ENCODE measurements at regions not wholly inside any gene's neighbourhood (a gene's known extent, or its start where the extent isn't known, plus 50 kb on each side); places are given as distances from the start of the nearest gene placed in this dataset.
"Not testable (repeated sequence)": the region's sequence is repeated elsewhere in the genome, so short reads cannot be mapped to it uniquely, and the experiment has no call there.

- no peak for DNase-seq (ENCODE audit: low spot score)
Observed at GRCh38 chrX:94834226-94834625, 1160.2 kb downstream of the FAM133A start.

GRCh38 chrX:94850811-94851210, 1176.8 kb downstream of the FAM133A start:
- DNase-seq (ENCODE audit: low spot score), result no peak

- no peak for DNase-seq (ENCODE audit: low spot score)
Observed at GRCh38 chrX:94854251-94854650, 1180.2 kb downstream of the FAM133A start.

GRCh38 chrX:94862470-94862869, 1188.5 kb downstream of the FAM133A start:
- DNase-seq (ENCODE audit: low spot score), result not testable (repeated sequence)

DNA sequence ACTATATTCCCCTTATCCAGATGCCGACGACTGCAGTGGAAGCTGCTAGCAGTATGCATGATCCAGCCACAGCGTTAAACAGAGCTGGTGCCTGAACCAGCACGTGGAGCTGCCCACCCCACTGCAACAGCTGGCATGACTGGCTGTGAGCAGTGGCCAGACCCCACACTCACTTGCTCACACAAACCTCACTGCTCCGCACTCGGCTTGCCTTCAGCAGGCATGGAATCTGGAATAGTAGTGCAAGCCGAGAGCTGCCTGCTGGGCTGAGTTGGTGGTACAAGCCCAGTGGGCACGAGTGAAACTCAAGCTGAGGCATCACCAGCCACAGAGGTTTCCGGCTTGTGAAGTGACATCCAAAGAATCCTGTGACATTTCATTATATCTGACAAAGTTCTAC, 1197.6 kb downstream of the FAM133A start:
- no peak for DNase-seq (ENCODE audit: low spot score)

GRCh38 chrX:94901849-94902248, 1227.8 kb downstream of the FAM133A start:
- DNase-seq (ENCODE audit: low spot score), result no peak

- no peak for DNase-seq (ENCODE audit: low spot score)
Observed at GRCh38 chrX:94908171-94908570, 1234.2 kb downstream of the FAM133A start.

DNA sequence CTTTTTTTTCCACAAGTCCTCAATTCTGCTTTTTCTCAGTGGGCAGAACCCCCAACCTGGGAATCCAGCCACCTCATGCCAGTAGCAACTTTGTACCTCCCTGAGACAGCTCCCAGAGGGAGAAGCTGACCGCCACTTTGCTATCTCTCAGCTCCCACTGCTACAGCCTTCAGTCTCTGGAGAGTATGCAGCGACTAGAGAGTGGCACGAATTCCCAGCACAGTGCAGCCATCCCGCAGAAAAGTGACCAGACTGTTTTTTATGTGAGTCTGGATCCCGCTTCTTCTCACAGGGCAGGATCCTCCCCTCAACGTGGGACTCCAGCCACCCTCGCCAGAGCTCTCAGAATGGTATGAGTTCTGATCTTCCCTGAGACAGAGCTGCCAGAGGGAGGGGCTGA, 1234.6 kb downstream of the FAM133A start:
- DNase-seq (ENCODE audit: low spot score), result no peak

GRCh38 chrX:94914235-94914634, 1240.2 kb downstream of the FAM133A start:
- no peak for DNase-seq (ENCODE audit: low spot score)

- no peak for DNase-seq (ENCODE audit: low spot score)
Observed at GRCh38 chrX:94932278-94932965, 1258.4 kb downstream of the FAM133A start.

- DNase-seq (ENCODE audit: low spot score), result no peak
Observed at GRCh38 chrX:94936722-94937121, 1262.7 kb downstream of the FAM133A start.

GRCh38 chrX:94937491-94937890, 1263.5 kb downstream of the FAM133A start:
- no peak for DNase-seq (ENCODE audit: low spot score)

- no peak for DNase-seq (ENCODE audit: low spot score)
Observed at GRCh38 chrX:94942603-94943002, 1268.6 kb downstream of the FAM133A start.

GRCh38 chrX:94946137-94946536, 1272.1 kb downstream of the FAM133A start:
- not testable (repeated sequence) for DNase-seq (ENCODE audit: low spot score)

- no peak for DNase-seq (ENCODE audit: low spot score)
Observed at GRCh38 chrX:94961730-94962129, 1287.7 kb downstream of the FAM133A start.

DNA sequence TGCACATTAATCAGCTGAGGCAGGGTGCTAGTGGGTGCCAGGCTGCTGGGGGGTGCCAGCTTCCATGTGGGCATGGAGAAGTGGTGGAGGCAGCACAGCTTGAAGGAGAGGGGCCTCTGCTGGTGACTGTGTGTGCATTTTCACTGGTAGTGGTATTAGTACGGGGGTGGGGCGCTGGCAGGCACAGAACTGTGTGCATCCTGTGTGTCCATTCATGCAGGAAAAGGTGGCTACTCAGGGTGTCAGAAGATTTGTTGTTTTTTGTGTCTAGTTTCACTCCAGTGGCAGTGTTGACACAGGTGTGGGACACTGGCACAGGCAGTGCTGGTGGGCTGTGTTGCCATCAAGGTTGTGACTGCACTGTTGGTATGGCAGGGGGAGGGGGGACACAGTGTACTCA, 1303.6 kb downstream of the FAM133A start:
- DNase-seq (ENCODE audit: low spot score), result no peak

DNA sequence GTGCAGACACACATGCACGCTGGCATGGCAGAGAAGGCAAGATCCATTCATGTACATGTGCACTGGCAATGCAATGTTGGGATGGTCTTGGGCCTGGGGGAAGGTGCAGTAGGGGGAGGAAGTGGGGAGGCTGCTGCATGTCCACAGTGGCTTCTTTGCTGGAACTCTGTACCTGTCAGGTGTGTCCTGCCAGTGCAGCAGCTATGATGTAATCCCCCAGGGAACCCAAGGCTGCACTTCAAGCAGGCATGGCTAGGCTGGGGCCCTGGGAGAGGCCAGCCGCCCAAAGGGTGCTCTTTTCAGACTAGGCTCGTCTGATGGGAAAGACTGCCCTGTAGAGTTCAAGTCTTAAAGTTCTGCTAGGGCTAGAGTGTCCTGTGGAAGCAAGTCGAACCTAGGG, 1304.0 kb downstream of the FAM133A start:
- no peak for DNase-seq (ENCODE audit: low spot score)

Data from iPS-NIHi11 (cell line).